Keratinocyte (primary cell): ENCODE measurements at regions not wholly inside any gene's neighbourhood (a gene's known extent, or its start where the extent isn't known, plus 50 kb on each side); places are given as distances from the start of the nearest gene placed in this dataset.

Experiments
- DNase-seq: peaks from one replicate; pipeline ENCODE4 v3.0.0-alpha.2; 2011; ENCODE audit warnings: low read depth, missing footprints, low spot score
- FAIRE-seq: peaks from 2 replicates; lab custom pipeline; 2011; peaks lifted over from hg19 to GRCh38; lab: Jason Lieb, UNC
- H2AFZ ChIP-seq: 2 replicates; pipeline ENCODE4 v1.6.0; 2012; ENCODE audit warnings: low read length, control low read depth, inconsistent platforms; ENCODE audit not compliant: control insufficient read depth
- H3K27ac ChIP-seq: 2 replicates; pipeline ENCODE4 v1.5.1; 2011; ENCODE audit warnings: low read length; ENCODE audit not compliant: control insufficient read depth, insufficient read depth
- H3K27me3 ChIP-seq: 3 replicates; pipeline ENCODE4 v1.6.0; 2011; ENCODE audit warnings: low read length; ENCODE audit not compliant: control insufficient read depth, insufficient read depth; ENCODE audit errors: extremely low read depth
- H3K36me3 ChIP-seq, 2 experiments: 2 replicates in 1 of 2; 3 replicates in 1 of 2; pipeline ENCODE4 v1.5.1; 2011; ENCODE audit warnings: low read length in 2 of 2, mild to moderate bottlenecking in 1 of 2; ENCODE audit not compliant: control insufficient read depth in 2 of 2, insufficient read depth in 2 of 2; ENCODE audit errors: extremely low read depth in 1 of 2
- H3K4me1 ChIP-seq: 3 replicates; pipeline ENCODE4 v1.5.1; 2011; ENCODE audit warnings: low read length; ENCODE audit not compliant: control insufficient read depth, insufficient read depth; ENCODE audit errors: extremely low read depth
- H3K4me2 ChIP-seq: 3 replicates; pipeline ENCODE4 v1.6.0; 2011; ENCODE audit warnings: low read depth, low read length; ENCODE audit not compliant: control insufficient read depth, insufficient read depth; ENCODE audit errors: extremely low read depth
- H3K4me3 ChIP-seq, 3 experiments: fragments of 200-600 bp in 1 of 3; sonication (generic) in 1 of 3; 2 replicates in 2 of 3; 3 replicates in 1 of 3; pipeline ENCODE4 v1.5.1; 2011 to 2016; ENCODE audit warnings: low read length in 3 of 3, mild to moderate bottlenecking in 3 of 3, control low read depth in 2 of 3, inconsistent platforms in 1 of 3, low read depth in 1 of 3, mixed read lengths in 1 of 3, mixed run types in 1 of 3, moderate library complexity in 1 of 3; ENCODE audit not compliant: control insufficient read depth in 2 of 3, insufficient read depth in 2 of 3; ENCODE audit errors: extremely low read depth in 1 of 3
- H3K79me2 ChIP-seq: 2 replicates; pipeline ENCODE4 v1.6.0; 2012; ENCODE audit warnings: low read length; ENCODE audit not compliant: control insufficient read depth, insufficient read depth
- H3K9ac ChIP-seq: 3 replicates; pipeline ENCODE4 v1.6.0; 2011; ENCODE audit warnings: low read length; ENCODE audit not compliant: control insufficient read depth, insufficient read depth; ENCODE audit errors: extremely low read depth
- H3K9me1 ChIP-seq: 3 replicates; pipeline ENCODE4 v1.6.0; 2011; ENCODE audit warnings: low read length; ENCODE audit not compliant: control insufficient read depth, insufficient read depth; ENCODE audit errors: extremely low read depth
- H3K9me3 ChIP-seq: 2 replicates; pipeline ENCODE4 v1.5.1; 2012; ENCODE audit warnings: low read depth, low read length; ENCODE audit not compliant: control insufficient read depth
- H4K20me1 ChIP-seq: 3 replicates; pipeline ENCODE4 v1.6.0; 2011; ENCODE audit warnings: low read length; ENCODE audit not compliant: control insufficient read depth, insufficient read depth; ENCODE audit errors: extremely low read depth
- CTCF ChIP-seq, 3 experiments: IDR thresholded peaks in 1 of 3; conservative IDR thresholded peaks in 1 of 3; optimal IDR thresholded peaks in 1 of 3; 2 replicates in 2 of 3; 3 replicates in 1 of 3; pipeline versions ENCODE3 to v1.5.1; 2011; ENCODE audit warnings: low read length in 3 of 3, mild to moderate bottlenecking in 3 of 3, moderate library complexity in 2 of 3, control low read depth in 1 of 3, inconsistent platforms in 1 of 3; ENCODE audit not compliant: insufficient read depth in 2 of 3; ENCODE audit errors: extremely low read depth in 1 of 3
- EZH2 ChIP-seq: IDR thresholded peaks from one replicate; pipeline ENCODE4 v1.6.1; 2012; ENCODE audit warnings: inconsistent platforms, mild to moderate bottlenecking, low read length, moderate library complexity
- dilution Hi-C: fragments of 300-500 bp; cut with MboI; formaldehyde crosslinking; loops from one replicate; pipeline ENCODE4 v1.7.0; 2020; ENCODE audit warnings: low sequenced_read_pairs; ENCODE audit not compliant: extremely low pct_ligation_motif_present

- Histone ChIP-seq H4K20me1 (no peaks in the 10 kb centered on the region), H3K27ac (no peak overlapping the region), H3K36me3 (no peaks in the 10 kb centered on the region), H3K4me2 (no peak overlapping the region), H3K9me3 (no peaks in the 10 kb centered on the region), H3K9ac (no peak overlapping the region), H3K4me3 (no peak overlapping the region), H3K79me2 (no peaks in the 10 kb centered on the region), H3K4me1 (no peaks in the 10 kb centered on the region), H3K27me3 (no peaks in the 10 kb centered on the region), H2AFZ (no peak overlapping the region), H3K9me1 (no peaks in the 10 kb centered on the region)
- DNase-seq (no peak), FAIRE-seq (no peak)
- dilution Hi-C loops: no loop called here
- TF ChIP-seq EZH2 (no peak), CTCF (optimal IDR thresholded peaks at IDR 0.05 in 1 of 3, IDR thresholded peaks at IDR 0.05 in 1 of 3, conservative IDR thresholded peaks at IDR 0.05 in 1 of 3; ENCODE audit: extremely low read depth in 1 of 3, insufficient read depth in 2 of 3, low read length in 3 of 3) (no peak)
Observed at GRCh38 chr4:178280362-178280761, 838.1 kb upstream of the AGA start.

GRCh38 chr4:178288462-178288861 lies 846.2 kb upstream of the AGA start:
- no peak overlapping the region for H3K4me2 ChIP-seq
- no peak overlapping the region for H2AFZ ChIP-seq
- no peaks in the 10 kb centered on the region for H3K79me2 ChIP-seq
- no peaks in the 10 kb centered on the region for H3K36me3 ChIP-seq
- dilution Hi-C loops: no loop called here
- H3K27me3 ChIP-seq: no peaks in the 10 kb centered on the region
- FAIRE-seq (no peak), DNase-seq (no peak)
- TF ChIP-seq EZH2 (no peak), CTCF (optimal IDR thresholded peaks at IDR 0.05 in 1 of 3, IDR thresholded peaks at IDR 0.05 in 1 of 3, conservative IDR thresholded peaks at IDR 0.05 in 1 of 3; ENCODE audit: extremely low read depth in 1 of 3, insufficient read depth in 2 of 3, low read length in 3 of 3) (no peak)
- H3K4me3 ChIP-seq: no peak overlapping the region
- no peaks in the 10 kb centered on the region for H3K9me3 ChIP-seq
- no peaks in the 10 kb centered on the region for H3K9me1 ChIP-seq
- no peak overlapping the region for H3K27ac ChIP-seq
- H3K9ac ChIP-seq: no peak overlapping the region
- no peaks in the 10 kb centered on the region for H3K4me1 ChIP-seq
- no peaks in the 10 kb centered on the region for H4K20me1 ChIP-seq
